GM20000 (cell line): ENCODE measurements at regions not wholly inside any gene's neighbourhood (a gene's known extent, or its start where the extent isn't known, plus 50 kb on each side); places are given as distances from the start of the nearest gene placed in this dataset.

Experiments used
- DNase-seq: peaks from one replicate; pipeline ENCODE4 v3.0.0; 2012; ENCODE audit warnings: low spot score
- TF ChIP-seq, protein P1 (sequence below): IDR thresholded peaks from 2 replicates; pipeline ENCODE4 v1.5.1; 2012; ENCODE audit warnings: mild to moderate bottlenecking, control low read depth; ENCODE audit errors: extremely low read depth, missing control alignments

DNA sequence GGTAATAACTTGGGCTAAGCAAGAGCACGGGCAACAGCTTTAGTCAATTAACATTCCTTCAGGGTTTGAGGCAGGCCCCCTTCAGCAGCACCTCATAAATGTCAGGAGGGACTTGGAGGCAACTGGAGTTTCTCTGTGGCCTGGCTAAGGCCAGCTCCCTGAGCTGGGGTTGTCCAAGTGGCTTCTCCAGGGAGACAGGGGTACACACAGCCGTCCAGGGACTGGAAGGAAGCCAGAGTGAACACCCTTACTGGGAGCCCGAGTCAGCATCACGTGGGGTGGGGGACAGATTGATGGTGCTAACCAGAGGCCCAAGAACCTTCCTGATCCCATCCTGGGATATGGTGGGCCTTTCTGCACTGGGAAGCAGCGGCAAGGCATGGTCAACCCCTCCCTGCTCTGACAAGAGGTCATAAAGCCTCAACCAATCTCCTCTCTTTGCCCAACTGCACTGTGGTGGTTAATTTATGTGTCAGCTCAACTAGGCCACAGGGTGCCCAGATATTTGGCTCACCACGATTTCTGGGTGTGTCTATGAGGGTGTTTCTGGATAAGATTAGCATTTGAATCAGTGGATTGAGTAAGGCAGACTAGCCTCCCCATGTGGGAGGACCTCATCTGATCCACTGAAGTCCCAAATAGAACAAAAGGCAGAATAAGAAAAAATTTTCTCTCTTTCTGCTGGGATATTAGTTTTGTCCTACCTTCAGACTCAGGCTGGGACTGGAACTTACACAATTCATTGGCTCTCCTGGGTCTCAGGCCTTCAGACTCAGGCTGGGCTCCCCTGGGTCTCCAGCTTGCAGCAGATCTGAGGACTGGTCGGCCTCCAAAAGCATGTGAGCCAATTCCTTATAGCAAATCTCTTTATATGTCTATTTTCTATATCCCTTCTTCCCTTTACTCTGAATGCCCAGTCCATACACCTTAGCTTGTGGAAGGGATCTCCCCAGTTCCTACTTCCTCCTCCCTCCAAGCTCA, 127.2 kb upstream of the LARP1 start:
- no peak for DNase-seq

GRCh38 chr5:154626876-154627557, 128.2 kb upstream of the LARP1 start:
- no peak for DNase-seq
- TF ChIP-seq, protein P1, sequence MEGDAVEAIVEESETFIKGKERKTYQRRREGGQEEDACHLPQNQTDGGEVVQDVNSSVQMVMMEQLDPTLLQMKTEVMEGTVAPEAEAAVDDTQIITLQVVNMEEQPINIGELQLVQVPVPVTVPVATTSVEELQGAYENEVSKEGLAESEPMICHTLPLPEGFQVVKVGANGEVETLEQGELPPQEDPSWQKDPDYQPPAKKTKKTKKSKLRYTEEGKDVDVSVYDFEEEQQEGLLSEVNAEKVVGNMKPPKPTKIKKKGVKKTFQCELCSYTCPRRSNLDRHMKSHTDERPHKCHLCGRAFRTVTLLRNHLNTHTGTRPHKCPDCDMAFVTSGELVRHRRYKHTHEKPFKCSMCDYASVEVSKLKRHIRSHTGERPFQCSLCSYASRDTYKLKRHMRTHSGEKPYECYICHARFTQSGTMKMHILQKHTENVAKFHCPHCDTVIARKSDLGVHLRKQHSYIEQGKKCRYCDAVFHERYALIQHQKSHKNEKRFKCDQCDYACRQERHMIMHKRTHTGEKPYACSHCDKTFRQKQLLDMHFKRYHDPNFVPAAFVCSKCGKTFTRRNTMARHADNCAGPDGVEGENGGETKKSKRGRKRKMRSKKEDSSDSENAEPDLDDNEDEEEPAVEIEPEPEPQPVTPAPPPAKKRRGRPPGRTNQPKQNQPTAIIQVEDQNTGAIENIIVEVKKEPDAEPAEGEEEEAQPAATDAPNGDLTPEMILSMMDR, result no peak

More for the DNA sequence above, 127.2 kb upstream of the LARP1 start:
- TF ChIP-seq, protein P1, result no peak

DNA sequence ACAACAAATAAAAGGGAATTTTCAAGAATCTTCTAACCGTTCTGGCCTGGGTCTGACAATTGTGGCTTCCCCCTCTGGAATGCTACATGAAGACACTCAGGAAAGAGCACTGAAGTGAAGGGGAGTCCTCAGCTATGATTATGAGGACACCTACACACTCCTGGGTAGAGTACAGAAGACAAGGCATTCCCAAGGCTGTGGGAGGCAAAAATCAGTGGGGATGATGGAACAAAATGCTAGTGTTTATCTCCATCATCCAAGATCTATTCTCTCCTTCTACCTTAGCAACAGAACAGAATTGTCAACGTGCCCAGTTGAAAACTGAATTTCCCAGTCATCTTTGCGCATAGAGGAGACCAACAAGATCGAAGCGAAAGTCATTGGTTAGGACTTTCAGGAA, 130.1 kb upstream of the LARP1 start:
- DNase-seq, result no peak
- TF ChIP-seq, protein P1, result no peak

- DNase-seq, result no peak
- TF ChIP-seq, protein P1, result no peak
These were observed 130.8 kb upstream of the LARP1 start for GRCh38 chr5:154624341-154624740.

DNA sequence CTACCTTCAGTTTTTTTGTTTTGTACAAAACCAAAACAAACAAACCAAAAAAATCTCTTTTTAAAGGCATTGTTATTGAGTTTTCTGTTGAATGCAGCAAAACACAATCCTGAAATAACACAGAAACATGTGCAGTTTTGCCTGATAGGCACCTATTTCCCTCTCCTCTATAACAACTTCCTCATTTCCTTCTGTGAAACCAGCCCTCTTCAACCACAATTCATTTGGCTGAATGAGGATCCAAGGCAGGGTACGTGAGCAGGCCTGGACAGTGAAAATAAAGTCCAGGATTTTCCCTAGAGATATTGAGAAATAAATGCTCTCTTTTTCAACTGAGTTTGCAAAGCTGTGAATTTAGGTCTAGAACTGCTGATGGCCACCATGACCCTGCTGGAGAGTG, 134.8 kb upstream of the LARP1 start:
- TF ChIP-seq, protein P1, result no peak
- DNase-seq, result no peak

- TF ChIP-seq, protein P1, result no peak
- DNase-seq, result no peak
These were observed 136.5 kb upstream of the LARP1 start for GRCh38 chr5:154618696-154619095.

DNA sequence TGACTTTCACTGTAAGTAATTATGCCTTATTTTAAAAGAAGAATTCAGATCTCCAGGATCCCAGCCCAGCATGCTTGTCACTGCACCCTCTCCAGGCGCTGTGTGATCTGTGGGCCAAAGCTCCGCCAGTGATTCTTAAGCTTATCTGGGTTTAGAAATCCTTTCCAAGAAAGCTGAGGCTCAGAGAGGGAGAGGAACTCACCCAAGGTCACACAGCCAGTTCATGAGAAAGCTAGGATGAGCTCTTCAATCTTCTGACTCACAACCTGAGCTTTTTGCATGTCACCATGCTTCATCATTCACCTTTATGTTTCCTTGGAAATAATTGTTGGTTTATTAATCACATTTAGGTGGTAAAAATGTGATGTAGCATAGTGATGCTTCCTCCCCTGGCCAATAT, 136.6 kb upstream of the HAND1 start:
- TF ChIP-seq, protein P1, result no peak
- DNase-seq, result no peak
